WTC11 (cell line): ENCODE measurements at regions not wholly inside any gene's neighbourhood (a gene's known extent, or its start where the extent isn't known, plus 50 kb on each side); places are given as distances from the start of the nearest gene placed in this dataset.

ENCODE experiments used
- AFF4 ChIP-seq: sonication (generic); formaldehyde crosslinking; IDR thresholded peaks from 2 replicates; pipeline ENCODE4 v1.8.1; 2023; ENCODE audit warnings: mild to moderate bottlenecking, missing genetic modification reagents, borderline replicate concordance
- CTCF ChIP-seq: fragments of 200-600 bp; IDR thresholded peaks from 2 replicates; pipeline ENCODE4 v1.8.0; 2022; ENCODE audit warnings: antibody characterized with exemption
- E2F4 ChIP-seq: sonication (generic); formaldehyde crosslinking; IDR thresholded peaks from 2 replicates; pipeline ENCODE4 v1.8.1; 2022; ENCODE audit warnings: low read depth, mild to moderate bottlenecking, moderate library complexity, missing genetic modification reagents, borderline replicate concordance
- MAX ChIP-seq: sonication (generic); formaldehyde crosslinking; IDR thresholded peaks from 2 replicates; pipeline ENCODE4 v1.8.0; 2022; ENCODE audit warnings: mild to moderate bottlenecking, missing genetic modification reagents
- NFE2L1 ChIP-seq: sonication (generic); formaldehyde crosslinking; IDR thresholded peaks from 2 replicates; pipeline ENCODE4 v1.8.1; 2023; ENCODE audit warnings: missing genetic modification reagents
- ZNF396 ChIP-seq: fragments of 250-450 bp; sonication (Bioruptor Pico); IDR thresholded peaks from 2 replicates; pipeline ENCODE4 v1.8.0; 2021; ENCODE audit warnings: mild to moderate bottlenecking, moderate library complexity, borderline replicate concordance
- TF ChIP-seq, protein P1 (sequence below): sonication (generic); formaldehyde crosslinking; IDR thresholded peaks from 2 replicates; pipeline ENCODE4 v1.8.0; 2023; ENCODE audit warnings: missing genetic modification reagents
- TF ChIP-seq, protein P2 (sequence below): sonication (generic); formaldehyde crosslinking; IDR thresholded peaks from 2 replicates; pipeline ENCODE4 v1.8.0; 2023; ENCODE audit warnings: missing genetic modification reagents, mild to moderate bottlenecking, borderline replicate concordance
- TF ChIP-seq, protein P3 (sequence below): sonication (generic); formaldehyde crosslinking; conservative IDR thresholded peaks from 2 replicates; pipeline ENCODE4 v1.8.1; 2022; ENCODE audit warnings: mild to moderate bottlenecking, missing genetic modification reagents

GRCh38 chr18:42604820-42605219 is 510.7 kb downstream of the RIT2 start:
- TF ChIP-seq ZNF396 (no peak), E2F4 (CRISPR knock-in tag) (no peak), NFE2L1 (CRISPR knock-in tag) (no peak), CTCF (no peak), AFF4 (CRISPR knock-in tag) (no peak), MAX (CRISPR knock-in tag) (no peak)
- TF ChIP-seq, protein P1, sequence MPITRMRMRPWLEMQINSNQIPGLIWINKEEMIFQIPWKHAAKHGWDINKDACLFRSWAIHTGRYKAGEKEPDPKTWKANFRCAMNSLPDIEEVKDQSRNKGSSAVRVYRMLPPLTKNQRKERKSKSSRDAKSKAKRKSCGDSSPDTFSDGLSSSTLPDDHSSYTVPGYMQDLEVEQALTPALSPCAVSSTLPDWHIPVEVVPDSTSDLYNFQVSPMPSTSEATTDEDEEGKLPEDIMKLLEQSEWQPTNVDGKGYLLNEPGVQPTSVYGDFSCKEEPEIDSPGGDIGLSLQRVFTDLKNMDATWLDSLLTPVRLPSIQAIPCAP (CRISPR knock-in tag) = no peak
- TF ChIP-seq, protein P2, sequence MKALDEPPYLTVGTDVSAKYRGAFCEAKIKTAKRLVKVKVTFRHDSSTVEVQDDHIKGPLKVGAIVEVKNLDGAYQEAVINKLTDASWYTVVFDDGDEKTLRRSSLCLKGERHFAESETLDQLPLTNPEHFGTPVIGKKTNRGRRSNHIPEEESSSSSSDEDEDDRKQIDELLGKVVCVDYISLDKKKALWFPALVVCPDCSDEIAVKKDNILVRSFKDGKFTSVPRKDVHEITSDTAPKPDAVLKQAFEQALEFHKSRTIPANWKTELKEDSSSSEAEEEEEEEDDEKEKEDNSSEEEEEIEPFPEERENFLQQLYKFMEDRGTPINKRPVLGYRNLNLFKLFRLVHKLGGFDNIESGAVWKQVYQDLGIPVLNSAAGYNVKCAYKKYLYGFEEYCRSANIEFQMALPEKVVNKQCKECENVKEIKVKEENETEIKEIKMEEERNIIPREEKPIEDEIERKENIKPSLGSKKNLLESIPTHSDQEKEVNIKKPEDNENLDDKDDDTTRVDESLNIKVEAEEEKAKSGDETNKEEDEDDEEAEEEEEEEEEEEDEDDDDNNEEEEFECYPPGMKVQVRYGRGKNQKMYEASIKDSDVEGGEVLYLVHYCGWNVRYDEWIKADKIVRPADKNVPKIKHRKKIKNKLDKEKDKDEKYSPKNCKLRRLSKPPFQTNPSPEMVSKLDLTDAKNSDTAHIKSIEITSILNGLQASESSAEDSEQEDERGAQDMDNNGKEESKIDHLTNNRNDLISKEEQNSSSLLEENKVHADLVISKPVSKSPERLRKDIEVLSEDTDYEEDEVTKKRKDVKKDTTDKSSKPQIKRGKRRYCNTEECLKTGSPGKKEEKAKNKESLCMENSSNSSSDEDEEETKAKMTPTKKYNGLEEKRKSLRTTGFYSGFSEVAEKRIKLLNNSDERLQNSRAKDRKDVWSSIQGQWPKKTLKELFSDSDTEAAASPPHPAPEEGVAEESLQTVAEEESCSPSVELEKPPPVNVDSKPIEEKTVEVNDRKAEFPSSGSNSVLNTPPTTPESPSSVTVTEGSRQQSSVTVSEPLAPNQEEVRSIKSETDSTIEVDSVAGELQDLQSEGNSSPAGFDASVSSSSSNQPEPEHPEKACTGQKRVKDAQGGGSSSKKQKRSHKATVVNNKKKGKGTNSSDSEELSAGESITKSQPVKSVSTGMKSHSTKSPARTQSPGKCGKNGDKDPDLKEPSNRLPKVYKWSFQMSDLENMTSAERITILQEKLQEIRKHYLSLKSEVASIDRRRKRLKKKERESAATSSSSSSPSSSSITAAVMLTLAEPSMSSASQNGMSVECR (CRISPR knock-in tag) = no peak
- TF ChIP-seq, protein P3, sequence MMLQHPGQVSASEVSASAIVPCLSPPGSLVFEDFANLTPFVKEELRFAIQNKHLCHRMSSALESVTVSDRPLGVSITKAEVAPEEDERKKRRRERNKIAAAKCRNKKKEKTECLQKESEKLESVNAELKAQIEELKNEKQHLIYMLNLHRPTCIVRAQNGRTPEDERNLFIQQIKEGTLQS (CRISPR knock-in tag) = no peak
